VCaP (cell line): ENCODE measurements at regions not wholly inside any gene's neighbourhood (a gene's known extent, or its start where the extent isn't known, plus 50 kb on each side); places are given as distances from the start of the nearest gene placed in this dataset.

Experiments used
- H3K27ac ChIP-seq: fragments of 450-650 bp; 2 replicates; pipeline ENCODE4 v1.5.1; 2017
- TF ChIP-seq, protein P1 (sequence below): fragments of 450-650 bp; conservative IDR thresholded peaks from 2 replicates; pipeline ENCODE4 v1.5.1; 2017; ENCODE audit warnings: mild to moderate bottlenecking, moderate library complexity

DNA sequence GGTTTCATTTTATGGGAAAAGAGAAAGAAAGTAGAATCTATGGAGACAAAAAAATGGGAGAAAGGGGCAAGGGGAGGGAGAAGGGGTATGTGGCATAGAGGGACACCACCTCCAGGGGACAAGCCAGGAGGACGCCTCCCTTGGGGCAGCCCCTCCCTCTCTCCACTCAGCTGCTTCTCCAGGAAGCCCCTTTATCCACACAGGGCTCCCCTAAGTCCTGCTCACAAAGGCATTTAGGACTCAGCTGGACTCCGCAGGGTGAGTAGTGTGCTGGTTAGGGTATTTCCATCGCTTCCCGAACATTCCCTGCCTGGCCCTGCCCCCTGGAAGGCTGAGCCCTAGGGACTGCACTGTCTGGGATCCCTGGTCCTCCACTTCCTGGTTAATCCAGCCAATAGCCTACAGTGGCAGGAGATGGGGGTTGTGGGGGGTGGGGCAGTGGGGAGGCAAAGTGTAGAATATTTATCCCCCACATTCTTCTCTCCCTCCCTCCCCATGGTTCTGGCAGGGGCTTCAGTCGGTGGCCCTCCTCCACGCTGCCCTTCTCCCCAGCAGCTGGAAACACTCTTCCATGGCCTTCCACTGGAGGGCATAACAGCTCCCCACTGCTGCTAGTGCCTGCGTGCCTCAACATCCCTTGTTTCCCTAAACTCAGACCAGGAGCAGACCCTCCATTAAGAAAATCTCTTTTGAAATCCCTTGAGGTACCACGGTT, 84.8 kb downstream of the SNX5 start:
- TF ChIP-seq, protein P1, sequence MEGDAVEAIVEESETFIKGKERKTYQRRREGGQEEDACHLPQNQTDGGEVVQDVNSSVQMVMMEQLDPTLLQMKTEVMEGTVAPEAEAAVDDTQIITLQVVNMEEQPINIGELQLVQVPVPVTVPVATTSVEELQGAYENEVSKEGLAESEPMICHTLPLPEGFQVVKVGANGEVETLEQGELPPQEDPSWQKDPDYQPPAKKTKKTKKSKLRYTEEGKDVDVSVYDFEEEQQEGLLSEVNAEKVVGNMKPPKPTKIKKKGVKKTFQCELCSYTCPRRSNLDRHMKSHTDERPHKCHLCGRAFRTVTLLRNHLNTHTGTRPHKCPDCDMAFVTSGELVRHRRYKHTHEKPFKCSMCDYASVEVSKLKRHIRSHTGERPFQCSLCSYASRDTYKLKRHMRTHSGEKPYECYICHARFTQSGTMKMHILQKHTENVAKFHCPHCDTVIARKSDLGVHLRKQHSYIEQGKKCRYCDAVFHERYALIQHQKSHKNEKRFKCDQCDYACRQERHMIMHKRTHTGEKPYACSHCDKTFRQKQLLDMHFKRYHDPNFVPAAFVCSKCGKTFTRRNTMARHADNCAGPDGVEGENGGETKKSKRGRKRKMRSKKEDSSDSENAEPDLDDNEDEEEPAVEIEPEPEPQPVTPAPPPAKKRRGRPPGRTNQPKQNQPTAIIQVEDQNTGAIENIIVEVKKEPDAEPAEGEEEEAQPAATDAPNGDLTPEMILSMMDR: no peak
- no peak overlapping the region for H3K27ac ChIP-seq

DNA sequence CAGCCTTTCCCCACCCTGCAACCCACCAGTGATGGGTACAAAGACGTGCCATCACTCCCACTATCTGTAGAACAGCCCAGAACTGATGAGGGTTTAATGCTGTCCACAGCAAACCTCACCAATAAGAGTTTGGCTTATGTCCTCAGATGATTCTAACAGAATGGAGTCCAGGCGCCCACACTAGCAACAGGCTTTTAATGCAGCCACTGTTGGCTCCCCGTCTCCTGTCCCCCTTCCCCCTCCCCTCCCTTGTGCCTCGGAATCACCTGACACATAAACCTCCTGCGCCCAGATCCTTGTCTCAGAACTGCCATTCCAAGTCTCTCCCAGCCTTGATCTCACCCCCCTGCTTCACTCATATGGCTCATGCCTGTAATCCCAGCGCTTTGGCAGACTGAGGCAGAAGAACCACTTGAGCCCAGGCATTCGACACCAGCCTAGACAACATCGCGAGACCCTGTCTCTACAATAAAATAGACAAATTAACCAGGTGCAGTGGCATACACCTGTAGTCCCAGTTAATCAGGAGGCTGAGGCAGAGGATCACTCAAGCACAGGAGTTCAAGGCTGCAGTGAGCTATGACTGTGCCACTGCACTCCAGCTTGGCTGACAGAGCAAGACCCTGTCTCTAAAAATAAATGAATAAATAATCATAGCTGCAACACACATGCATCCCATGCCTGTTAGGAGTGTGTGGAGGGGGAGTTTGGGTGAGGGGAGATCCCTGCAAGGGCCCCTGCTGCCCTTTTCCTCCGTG, 85.6 kb downstream of the SNX5 start:
- H3K27ac ChIP-seq: no peak overlapping the region

DNA sequence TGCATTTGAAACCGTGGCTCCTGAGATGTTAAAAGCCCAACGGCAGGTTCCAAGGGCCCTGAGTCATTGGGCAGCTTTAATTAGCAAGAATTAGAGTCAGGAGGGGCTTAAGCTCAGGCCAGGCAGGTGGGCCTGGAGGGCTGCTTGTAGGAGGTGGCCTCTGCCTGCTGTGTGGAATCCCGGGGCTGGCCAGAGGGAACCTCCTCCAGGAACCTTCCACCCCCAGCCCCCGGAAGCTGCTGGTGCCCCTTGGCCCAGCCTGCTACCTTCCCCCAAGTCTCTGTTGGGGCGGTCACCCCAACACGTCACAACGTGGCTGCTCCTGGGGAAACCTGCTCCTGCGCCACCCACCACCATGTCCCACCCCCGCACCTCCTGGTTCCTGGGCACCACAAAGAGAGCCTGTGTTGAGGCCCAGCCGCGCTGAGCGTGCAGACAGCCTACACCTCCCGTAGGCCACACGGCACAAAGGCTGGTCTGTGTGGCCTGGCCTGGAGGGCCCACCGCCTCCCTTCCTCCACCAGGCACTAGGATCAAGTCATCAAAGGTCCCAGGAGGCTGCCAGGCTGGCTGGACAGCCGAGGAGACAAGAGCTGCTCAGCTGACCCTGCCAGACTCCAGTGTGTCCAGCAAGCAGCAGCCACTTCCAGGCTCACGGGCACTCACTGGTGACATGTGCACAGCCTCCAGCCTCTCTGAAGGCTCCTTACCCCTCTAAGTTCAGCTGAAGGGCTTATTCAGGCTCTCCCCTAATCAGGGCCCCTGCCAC, 86.3 kb downstream of the SNX5 start:
- TF ChIP-seq, protein P1: no peak
- no peak overlapping the region; the same call in 1 of the 2 replicates for H3K27ac ChIP-seq

More for the DNA sequence above, 85.6 kb downstream of the SNX5 start:
- TF ChIP-seq, protein P1: no peak

DNA sequence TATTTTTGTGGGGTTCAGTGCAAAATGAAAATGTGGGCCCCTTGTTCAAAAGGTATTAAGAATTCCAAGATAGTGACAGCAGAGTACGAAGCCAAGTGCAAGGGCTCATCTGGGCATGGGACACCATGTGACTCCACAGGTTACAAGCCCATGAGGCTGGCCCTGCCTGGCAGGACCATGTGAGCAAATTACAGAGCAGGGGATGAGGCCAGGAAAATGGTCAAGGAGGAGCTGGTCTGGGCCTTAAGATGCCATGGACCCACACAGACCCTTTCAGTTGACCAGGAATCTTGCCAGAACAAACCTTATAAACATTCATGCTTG, 86.9 kb downstream of the SNX5 start:
- TF ChIP-seq, protein P1: no peak
- no peak overlapping the region for H3K27ac ChIP-seq

DNA sequence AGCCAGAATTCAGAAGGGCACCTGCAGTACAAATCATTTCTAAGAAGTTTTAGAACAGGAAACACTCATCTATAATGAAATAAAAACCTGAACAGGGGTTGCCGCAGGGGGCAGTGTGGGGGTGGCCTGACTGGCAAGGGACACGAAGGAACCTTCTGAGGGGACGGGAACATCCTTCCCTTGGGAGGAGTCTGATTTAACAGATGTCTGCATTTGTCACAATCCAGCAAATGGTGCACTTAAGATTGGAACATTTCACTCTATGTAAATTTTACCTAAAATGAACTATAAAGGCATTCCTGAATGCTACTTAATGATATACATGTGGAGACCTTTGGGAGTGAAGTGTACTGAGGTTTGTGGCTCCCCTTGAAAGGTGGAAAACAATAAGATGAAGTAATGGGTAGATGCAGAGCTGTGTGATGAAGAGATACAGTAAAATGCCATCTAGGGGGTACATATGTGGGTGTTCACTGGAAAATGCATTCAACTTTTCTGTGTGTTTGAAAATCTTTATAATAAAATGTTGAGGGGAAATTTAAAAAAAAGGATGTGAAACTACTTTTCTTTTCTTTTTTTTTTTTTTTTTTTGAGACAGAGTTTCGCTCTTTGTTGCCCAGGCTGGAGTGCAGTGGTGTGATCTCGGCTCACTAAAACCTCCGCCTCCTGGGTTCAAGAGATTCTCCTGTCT, 89.5 kb downstream of the SNX5 start:
- TF ChIP-seq, protein P1: no peak
- no peak overlapping the region for H3K27ac ChIP-seq

DNA sequence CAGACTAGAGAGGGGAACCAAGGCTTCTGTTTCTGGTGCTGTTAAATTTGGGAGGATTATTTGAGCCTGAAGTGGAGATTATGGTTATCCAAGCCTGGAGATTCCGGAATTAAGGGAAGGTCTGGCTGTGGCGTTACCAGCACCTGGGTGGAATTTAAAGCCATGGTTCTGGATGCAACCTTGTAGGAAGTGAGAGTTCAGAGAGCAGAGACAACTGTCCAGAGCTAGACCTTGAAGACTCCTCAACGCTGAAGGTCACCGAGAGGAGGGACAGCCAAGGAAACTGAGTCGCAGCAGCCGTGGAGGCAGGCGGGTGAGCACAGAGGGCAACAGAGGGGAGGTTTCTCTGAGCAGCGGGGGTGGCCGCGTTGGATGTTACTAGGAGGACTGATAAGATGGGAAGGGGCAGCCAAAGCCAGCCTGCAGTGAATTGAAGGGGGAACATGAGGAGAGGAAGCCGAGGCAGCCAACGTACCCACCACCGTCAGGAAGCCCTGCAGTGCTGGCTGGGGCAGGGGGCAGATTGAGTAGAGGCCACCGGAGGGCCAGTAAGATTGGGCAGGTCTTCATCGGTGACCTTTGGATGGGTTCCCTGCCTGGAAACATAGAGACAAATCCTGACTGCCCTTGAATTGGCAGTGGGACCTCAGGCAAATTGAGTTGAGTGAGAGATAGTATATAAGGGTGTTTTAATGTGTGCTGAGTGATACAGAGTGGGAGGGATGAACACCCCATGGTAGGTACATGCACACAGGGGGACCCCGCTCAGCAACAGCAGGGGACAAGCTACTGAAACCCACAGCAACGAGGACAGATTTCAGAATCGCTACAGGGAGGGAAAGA, 90.3 kb downstream of the SNX5 start:
- H3K27ac ChIP-seq: no peak overlapping the region
- TF ChIP-seq, protein P1: no peak
